ENCODE measurements at regions not wholly inside any gene's neighbourhood (a gene's known extent, or its start where the extent isn't known, plus 50 kb on each side); places are given as distances from the start of the nearest gene placed in this dataset.

DNA sequence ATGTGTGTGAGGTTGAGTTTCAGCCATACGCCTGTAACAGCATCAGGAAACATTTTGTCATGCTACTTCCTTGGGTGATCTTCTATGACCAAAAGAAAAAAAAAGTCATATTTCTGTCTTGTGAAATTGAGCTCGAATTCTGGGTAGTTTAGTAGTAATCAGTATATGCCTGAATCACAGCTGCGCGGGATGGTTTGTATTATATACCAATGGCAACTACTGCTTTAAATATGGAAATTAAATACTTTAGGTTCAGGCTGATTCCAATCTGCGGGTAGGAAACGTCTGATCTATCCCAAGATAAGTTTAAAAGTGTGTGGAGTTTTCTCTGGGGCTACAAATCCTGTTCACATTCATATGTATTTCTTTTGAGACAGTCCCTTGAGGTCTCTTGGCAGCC, 115.6 kb upstream of the FERMT1 start:
- Mint-ChIP-seq H3K27me3 (no peaks in the 10 kb centered on the region), H3K9me3 (ENCODE audit: low read depth) (no peaks in the 10 kb centered on the region), H3K4me3 (ENCODE audit: low read depth) (no peak overlapping the region), H3K4me1 (ENCODE audit: low read depth) (no peaks in the 10 kb centered on the region), H3K36me3 (ENCODE audit: insufficient read depth) (no peaks in the 10 kb centered on the region), H3K27ac (no peak overlapping the region)
- DNase-seq (ENCODE audit: low spot score, unreplicated experiment), result no peak
- TF ChIP-seq, protein P1, sequence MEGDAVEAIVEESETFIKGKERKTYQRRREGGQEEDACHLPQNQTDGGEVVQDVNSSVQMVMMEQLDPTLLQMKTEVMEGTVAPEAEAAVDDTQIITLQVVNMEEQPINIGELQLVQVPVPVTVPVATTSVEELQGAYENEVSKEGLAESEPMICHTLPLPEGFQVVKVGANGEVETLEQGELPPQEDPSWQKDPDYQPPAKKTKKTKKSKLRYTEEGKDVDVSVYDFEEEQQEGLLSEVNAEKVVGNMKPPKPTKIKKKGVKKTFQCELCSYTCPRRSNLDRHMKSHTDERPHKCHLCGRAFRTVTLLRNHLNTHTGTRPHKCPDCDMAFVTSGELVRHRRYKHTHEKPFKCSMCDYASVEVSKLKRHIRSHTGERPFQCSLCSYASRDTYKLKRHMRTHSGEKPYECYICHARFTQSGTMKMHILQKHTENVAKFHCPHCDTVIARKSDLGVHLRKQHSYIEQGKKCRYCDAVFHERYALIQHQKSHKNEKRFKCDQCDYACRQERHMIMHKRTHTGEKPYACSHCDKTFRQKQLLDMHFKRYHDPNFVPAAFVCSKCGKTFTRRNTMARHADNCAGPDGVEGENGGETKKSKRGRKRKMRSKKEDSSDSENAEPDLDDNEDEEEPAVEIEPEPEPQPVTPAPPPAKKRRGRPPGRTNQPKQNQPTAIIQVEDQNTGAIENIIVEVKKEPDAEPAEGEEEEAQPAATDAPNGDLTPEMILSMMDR (IDR thresholded peaks at IDR 0.05; ENCODE audit: unreplicated experiment), result no peak

DNA sequence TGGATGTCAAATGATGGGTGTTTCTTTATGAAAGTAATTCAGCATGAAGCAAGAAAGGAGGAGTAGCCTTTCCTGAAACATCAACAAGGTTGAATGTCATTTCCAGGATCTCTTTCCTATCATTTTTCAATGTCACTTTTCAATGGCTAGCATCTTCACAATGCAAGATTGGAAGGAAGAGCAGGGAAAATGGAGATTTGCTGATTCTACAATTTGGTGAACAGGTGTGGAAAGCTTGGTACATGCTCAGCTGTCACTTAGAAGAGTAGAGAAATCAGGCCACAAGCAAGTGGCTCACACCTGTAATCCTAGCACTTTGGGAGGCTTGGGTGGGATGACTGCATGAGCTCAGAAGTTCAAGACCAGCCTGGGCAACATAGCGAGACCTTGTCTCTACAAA, 112.7 kb upstream of the FERMT1 start:
- Mint-ChIP-seq H3K27ac (no peak overlapping the region), H3K4me1 (ENCODE audit: low read depth) (no peaks in the 10 kb centered on the region), H3K9me3 (ENCODE audit: low read depth) (no peaks in the 10 kb centered on the region), H3K36me3 (ENCODE audit: insufficient read depth) (no peaks in the 10 kb centered on the region), H3K4me3 (ENCODE audit: low read depth) (no peak overlapping the region), H3K27me3 (no peaks in the 10 kb centered on the region)
- TF ChIP-seq, protein P1 (IDR thresholded peaks at IDR 0.05; ENCODE audit: unreplicated experiment), result no peak
- DNase-seq (ENCODE audit: low spot score, unreplicated experiment), result no peak

DNA sequence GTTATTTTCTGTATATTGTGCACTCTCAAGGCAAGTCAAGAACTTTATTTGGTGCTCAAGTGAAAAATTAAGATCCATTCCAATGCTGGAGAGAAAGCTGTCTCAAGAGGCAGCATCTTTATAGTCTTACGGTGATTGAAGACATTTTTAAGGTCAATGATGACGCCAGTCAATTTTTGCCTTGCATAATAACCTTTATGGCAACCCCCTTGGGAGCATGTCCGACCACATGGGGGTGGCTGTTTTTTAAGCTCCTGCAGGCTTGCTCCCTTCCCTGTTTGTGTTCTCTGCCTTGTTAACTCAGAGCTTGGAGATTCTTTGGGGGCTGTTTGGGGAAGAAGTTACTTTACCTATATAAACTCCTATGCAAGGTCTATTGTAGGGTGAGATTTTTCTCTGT, 109.6 kb upstream of the FERMT1 start:
- no peak overlapping the region for H3K27ac Mint-ChIP-seq

DNA sequence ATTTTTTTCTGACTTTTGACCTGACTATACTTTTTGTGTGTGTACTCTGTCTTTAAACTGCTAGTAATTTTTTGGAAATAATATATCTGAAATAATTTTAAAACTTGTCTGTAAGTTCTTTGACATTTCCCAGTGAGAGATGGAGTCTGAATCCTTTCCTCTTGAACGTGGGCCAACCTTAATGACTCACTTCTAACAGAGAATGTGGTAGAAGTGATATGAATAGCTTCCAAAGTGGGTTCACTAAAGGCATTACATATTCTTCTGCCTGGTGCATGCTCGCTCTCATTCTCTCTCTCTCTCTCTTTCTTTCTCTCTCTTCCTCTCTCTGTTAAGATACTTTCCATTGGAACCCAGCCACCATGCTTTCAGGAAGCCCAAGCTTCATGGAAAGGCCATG, 108.7 kb upstream of the FERMT1 start:
- Mint-ChIP-seq H3K4me3 (ENCODE audit: low read depth) (no peak overlapping the region), H3K4me1 (ENCODE audit: low read depth) (no peaks in the 10 kb centered on the region), H3K9me3 (ENCODE audit: low read depth) (no peaks in the 10 kb centered on the region), H3K36me3 (ENCODE audit: insufficient read depth) (no peaks in the 10 kb centered on the region), H3K27me3 (no peaks in the 10 kb centered on the region), H3K27ac (no peak overlapping the region)
- TF ChIP-seq, protein P1 (IDR thresholded peaks at IDR 0.05; ENCODE audit: unreplicated experiment), result no peak
- no peak for DNase-seq (ENCODE audit: low spot score, unreplicated experiment)

More for the DNA sequence above, 109.6 kb upstream of the FERMT1 start:
- no peak for DNase-seq (ENCODE audit: low spot score, unreplicated experiment)
- Mint-ChIP-seq H3K4me1 (ENCODE audit: low read depth) (no peaks in the 10 kb centered on the region), H3K36me3 (ENCODE audit: insufficient read depth) (no peaks in the 10 kb centered on the region), H3K4me3 (ENCODE audit: low read depth) (no peak overlapping the region), H3K27me3 (no peaks in the 10 kb centered on the region), H3K9me3 (ENCODE audit: low read depth) (no peaks in the 10 kb centered on the region)
- TF ChIP-seq, protein P1 (IDR thresholded peaks at IDR 0.05; ENCODE audit: unreplicated experiment), result no peak

DNA sequence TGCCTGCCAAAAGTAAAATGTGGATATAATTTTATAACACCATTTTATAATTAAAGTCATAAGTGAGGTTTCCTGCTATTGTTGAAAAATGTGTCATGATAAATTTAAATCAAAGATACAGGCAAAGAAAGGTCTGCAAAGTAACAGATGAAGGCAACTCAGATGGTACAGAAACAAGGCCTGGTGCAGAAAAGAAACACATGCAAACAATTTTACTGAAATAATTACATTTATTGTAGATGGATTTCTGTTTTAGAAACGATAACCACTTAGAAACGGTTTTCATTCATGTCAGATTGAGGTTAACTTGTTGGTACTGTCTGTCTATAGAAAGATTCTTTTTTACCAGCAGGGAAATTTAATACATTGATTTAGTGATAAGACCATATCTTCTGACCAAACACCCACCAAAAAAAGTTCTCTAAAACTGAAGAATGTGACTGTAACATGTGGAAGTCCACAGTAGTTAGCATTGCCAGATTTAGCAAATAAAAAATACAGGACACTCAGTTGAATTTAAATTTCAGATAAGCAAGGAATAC, 105.5 kb upstream of the FERMT1 start:
- TF ChIP-seq, protein P1 (IDR thresholded peaks at IDR 0.05; ENCODE audit: unreplicated experiment), result no peak
- no peak for DNase-seq (ENCODE audit: low spot score, unreplicated experiment)
- H3K27me3 Mint-ChIP-seq, result no peaks in the 10 kb centered on the region
- no peaks in the 10 kb centered on the region for H3K4me1 Mint-ChIP-seq (ENCODE audit: low read depth)
- no peaks in the 10 kb centered on the region for H3K36me3 Mint-ChIP-seq (ENCODE audit: insufficient read depth)
- no peak overlapping the region for H3K4me3 Mint-ChIP-seq (ENCODE audit: low read depth)
- H3K27ac Mint-ChIP-seq, result no peak overlapping the region
- H3K9me3 Mint-ChIP-seq (ENCODE audit: low read depth), result peaks cover 4% of the 10 kb centered on the region
